ENCODE measurements at regions not wholly inside any gene's neighbourhood (a gene's known extent, or its start where the extent isn't known, plus 50 kb on each side); places are given as distances from the start of the nearest gene placed in this dataset.

DNA sequence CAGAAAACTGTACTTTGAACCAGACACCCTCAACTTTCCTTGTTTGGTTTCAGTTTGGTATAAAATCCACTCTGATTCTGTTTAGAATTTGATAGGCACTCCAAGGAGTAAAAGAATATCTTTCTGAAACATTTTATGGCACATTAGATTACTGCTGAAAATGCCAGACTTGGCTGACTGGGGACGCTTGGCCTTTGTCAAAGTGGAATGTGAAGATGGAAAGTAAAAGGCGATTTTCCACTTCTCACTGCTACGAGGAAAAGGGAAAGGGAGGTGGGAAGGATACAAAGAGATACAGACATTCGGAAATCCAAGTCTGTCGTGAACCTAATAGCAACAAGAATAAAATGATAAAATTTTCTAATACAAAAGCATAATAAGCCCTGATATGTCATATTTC lies 203.9 kb downstream of the DMRT2 start:
- no peak for TF ChIP-seq RAD21 (IDR thresholded peaks at IDR 0.05)
- TF ChIP-seq YY1 (IDR thresholded peaks at IDR 0.05) = no peak
- TF ChIP-seq CTCF (IDR thresholded peaks at IDR 0.05; ENCODE audit: low read depth, low read length, missing input control) = no peak

Measured in liver (tissue), 3 donors.